Transverse colon (tissue), 4 donors: ENCODE measurements at regions not wholly inside any gene's neighbourhood (a gene's known extent, or its start where the extent isn't known, plus 50 kb on each side); places are given as distances from the start of the nearest gene placed in this dataset.

Source experiments
- DNase-seq: peaks from one replicate; pipeline ENCODE4 v3.0.0-alpha.2; 2019
- H3K27ac ChIP-seq, 4 donors: fragments of 200-600 bp; sonication (generic); 2 replicates each; pipeline ENCODE4 v1.5.1; 2016 to 2018; ENCODE audit warnings: inconsistent platforms in 4 of 4
- H3K27me3 ChIP-seq: fragments of 200-600 bp; sonication (generic); 2 replicates; pipeline ENCODE4 v1.5.1; 2017; ENCODE audit warnings: inconsistent platforms
- H3K36me3 ChIP-seq, 4 donors: fragments of 200-600 bp; sonication (generic); 2 replicates each; pipeline ENCODE4 v1.5.1; 2017 to 2019; ENCODE audit warnings: inconsistent platforms in 4 of 4
- H3K4me1 ChIP-seq, 4 donors: fragments of 200-600 bp; sonication (generic); 2 replicates each; pipeline ENCODE4 v1.5.1; 2017 to 2020; ENCODE audit warnings: inconsistent platforms in 4 of 4
- H3K4me3 ChIP-seq, 4 donors: fragments of 200-600 bp; sonication (generic); 1 replicate in 1 of 4; 2 replicates in 3 of 4; pipeline versions ENCODE4 v1.5.1 to v1.6.1; 2017 to 2019; ENCODE audit warnings: inconsistent platforms in 4 of 4
- H3K9me3 ChIP-seq, 2 donors: fragments of 200-600 bp; sonication (generic); 2 replicates each; pipeline ENCODE4 v1.5.1; 2017 to 2019; ENCODE audit warnings: inconsistent platforms in 2 of 2
- EP300 ChIP-seq: sonication (generic); formaldehyde crosslinking; IDR thresholded peaks from one replicate; pipeline ENCODE4 v1.6.1; 2017; ENCODE audit warnings: antibody characterized with exemption, low read depth
- POLR2A ChIP-seq: fragments of 450-650 bp; IDR thresholded peaks from one replicate; pipeline ENCODE4 v1.6.1; 2016; ENCODE audit warnings: antibody characterized with exemption, mild to moderate bottlenecking, moderate library complexity
- POLR2AphosphoS5 ChIP-seq, 3 donors: sonication (generic); formaldehyde crosslinking; IDR thresholded peaks; one replicate each; pipeline ENCODE4 v1.6.1; 2016; ENCODE audit warnings: antibody characterized with exemption in 3 of 3
- WGBS, 2 donors: methylation state at CpG; one replicate each; pipeline ENCODE4 v1.1.5; 2018; ENCODE audit warnings: low coverage in 1 of 2; 5-methylcytosine and 5-hydroxymethylcytosine counted together
- in situ Hi-C, 4 donors: fragments of 200-750 bp; cut with MboI; loops; one replicate each; pipeline versions ENCODE4 v1.15.0 to v1.15.1; 2017; ENCODE audit warnings: low sequenced_read_pairs in 3 of 4, low pct_ligation_motif_present in 1 of 4, low pct_unique_long_range_greater_than_20kb in 1 of 4
- intact Hi-C: fragments of 100-400 bp; cut with DNase I; formaldehyde crosslinking; loops from one replicate; pipeline ENCODE4 v1.15.1; 2023; ENCODE audit warnings: low total_unique reads
- TF ChIP-seq, protein P1 (sequence below), 5 experiments: fragments of 200-600 bp in 3 of 5; fragments of 450-650 bp in 2 of 5; sonication (generic) in 3 of 5; IDR thresholded peaks; 1 replicate in 2 of 5; 2 replicates in 3 of 5; pipeline ENCODE4 v1.5.1; 2016 to 2017; ENCODE audit warnings: antibody characterized with exemption in 5 of 5, inconsistent platforms in 3 of 5, mild to moderate bottlenecking in 2 of 5, moderate library complexity in 1 of 5

DNA sequence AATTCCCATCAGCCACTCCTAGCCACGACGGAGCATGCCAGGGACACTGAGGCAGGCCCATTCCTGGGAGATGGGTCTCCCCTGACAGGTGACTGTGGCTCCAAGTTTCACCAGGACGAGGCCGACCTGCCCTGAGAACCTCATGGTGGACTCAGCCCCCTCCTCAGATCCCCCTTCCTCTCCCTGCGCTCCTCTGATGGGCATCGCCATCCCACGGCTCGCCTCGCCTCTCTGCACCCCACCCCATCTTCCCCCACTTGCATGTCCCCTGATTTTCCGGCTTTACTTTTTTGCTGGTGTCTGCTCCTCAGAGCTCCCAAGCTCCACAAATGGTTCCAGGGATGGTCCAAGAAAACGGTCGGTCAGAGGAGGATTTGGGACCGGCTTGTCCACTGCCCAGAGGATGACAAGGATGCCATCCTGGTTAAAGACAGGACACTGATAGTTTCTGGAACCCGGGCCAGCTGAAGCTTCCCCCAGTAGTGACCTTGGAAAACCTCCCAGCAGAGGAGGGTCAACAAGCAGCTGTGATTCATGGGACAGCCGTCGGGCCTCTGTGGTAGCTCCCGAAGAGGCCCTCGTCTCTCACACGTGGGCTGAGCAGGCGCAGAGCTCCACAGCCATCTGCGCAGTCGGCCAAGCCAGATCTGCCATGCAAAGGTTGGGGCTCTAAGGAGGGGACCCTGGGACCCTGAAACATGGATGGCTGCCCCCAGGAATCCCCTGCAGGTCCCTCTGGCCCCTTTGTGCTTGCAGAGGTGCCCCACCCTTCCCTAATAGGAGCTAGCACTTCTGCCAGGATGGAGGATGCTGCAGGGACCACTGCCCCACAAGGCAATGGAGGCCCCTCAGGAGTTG, 87.8 kb upstream of the SLC66A3 start:
- Histone ChIP-seq H3K27me3 (peaks cover 23% of the 10 kb centered on the region), H3K36me3 (no peaks in the 10 kb centered on the region), H3K4me1 (peaks cover 0 to 12% (median 8%) of the 10 kb centered on the region in 4 donors), H3K4me3 (no peak overlapping the region), H3K27ac (no peak overlapping the region), H3K9me3 (no peaks in the 10 kb centered on the region)
- 83 to 100% methylated on average over 7 to 22 of the region's 22 CpGs for WGBS, 2 donors
- in situ Hi-C loops (no loop called here), intact Hi-C loops (no loop called here)
- DNase-seq: no peak
- no peak for TF ChIP-seq EP300
- TF ChIP-seq, protein P1, sequence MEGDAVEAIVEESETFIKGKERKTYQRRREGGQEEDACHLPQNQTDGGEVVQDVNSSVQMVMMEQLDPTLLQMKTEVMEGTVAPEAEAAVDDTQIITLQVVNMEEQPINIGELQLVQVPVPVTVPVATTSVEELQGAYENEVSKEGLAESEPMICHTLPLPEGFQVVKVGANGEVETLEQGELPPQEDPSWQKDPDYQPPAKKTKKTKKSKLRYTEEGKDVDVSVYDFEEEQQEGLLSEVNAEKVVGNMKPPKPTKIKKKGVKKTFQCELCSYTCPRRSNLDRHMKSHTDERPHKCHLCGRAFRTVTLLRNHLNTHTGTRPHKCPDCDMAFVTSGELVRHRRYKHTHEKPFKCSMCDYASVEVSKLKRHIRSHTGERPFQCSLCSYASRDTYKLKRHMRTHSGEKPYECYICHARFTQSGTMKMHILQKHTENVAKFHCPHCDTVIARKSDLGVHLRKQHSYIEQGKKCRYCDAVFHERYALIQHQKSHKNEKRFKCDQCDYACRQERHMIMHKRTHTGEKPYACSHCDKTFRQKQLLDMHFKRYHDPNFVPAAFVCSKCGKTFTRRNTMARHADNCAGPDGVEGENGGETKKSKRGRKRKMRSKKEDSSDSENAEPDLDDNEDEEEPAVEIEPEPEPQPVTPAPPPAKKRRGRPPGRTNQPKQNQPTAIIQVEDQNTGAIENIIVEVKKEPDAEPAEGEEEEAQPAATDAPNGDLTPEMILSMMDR (IDR thresholded peaks at IDR 0.05): no peak
- no peak for TF ChIP-seq POLR2AphosphoS5 (IDR thresholded peaks at IDR 0.05)
- TF ChIP-seq POLR2A: no peak

DNA sequence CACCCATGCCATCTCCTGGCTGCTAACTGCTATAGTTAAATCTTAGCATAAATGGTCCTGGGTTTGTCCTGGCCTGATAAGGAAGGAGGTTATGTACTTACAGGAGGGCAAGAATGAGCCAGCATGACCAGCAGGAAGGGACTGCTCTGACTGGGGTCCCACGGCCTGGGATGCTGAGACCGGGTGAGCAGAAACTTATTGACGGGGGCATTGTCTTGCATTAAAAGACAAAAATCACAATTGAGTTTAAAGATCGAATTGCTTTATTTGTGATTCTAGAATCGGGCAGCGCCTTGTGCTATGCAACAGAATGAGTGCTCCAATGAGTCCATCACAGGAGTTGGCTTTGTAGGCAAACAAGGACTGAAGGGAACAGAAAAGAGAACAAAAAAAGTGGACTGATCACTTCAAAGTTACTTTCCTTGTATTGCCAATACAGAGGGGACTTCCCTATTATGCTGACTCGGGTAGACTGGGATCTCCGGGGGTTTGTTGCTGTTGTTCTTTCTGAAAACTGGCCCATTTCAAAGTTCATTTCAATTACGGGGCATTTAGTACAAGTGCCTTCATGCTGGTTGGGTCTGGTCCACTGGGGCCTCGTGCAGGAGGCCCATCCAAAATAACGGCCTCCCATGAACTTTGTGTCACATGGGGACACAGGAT, 87.1 kb upstream of the SLC66A3 start:
- intact Hi-C loops: no loop called here
- WGBS, 2 donors: 86 to 89% methylated on average over 11 of the region's 11 CpGs
- TF ChIP-seq, protein P1 (IDR thresholded peaks at IDR 0.05): no peak
- TF ChIP-seq POLR2A (no peak), EP300 (no peak), POLR2AphosphoS5 (IDR thresholded peaks at IDR 0.05) (no peak)
- no peak for DNase-seq
- Histone ChIP-seq H3K36me3 (no peaks in the 10 kb centered on the region), H3K27ac (no peak overlapping the region), H3K27me3 (peaks cover 28% of the 10 kb centered on the region), H3K4me1 (peaks cover 0 to 12% (median 8%) of the 10 kb centered on the region in 4 donors), H3K9me3 (no peaks in the 10 kb centered on the region), H3K4me3 (no peak overlapping the region)
- in situ Hi-C loops: no loop called here

DNA sequence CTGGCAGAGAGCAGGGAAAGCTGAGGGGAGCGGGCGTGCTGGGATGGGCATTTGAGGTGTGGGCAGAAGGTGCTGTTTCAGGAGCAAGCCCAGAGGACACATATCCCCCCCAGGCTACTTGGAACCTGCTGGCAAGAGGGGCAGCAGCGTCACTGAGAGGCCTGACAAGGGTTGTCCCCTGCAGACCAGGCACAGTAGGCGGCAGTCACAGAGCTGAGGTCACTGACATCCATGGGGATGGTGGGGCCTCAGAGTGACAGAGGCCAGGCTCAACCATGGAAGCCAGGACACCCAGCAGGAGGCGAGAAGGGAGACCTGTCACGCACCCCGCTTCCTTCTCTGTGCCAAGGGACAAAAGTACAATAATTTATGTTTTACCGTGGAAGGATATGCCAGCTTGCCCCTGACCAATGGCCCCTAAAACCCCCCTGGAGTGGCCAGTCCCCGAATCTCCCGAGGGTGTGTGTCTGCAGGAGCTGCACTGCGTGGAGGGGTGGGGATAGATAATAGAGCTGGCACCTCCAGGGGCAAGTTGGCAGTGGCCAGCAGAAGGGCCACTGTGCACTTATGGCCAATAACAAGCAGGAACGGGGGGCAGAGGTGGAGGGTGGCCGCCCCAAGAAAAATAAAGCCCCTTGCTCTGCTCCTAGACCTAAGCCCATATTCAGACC, 86.3 kb upstream of the SLC66A3 start:
- Histone ChIP-seq H3K4me3 (no peak overlapping the region), H3K9me3 (no peaks in the 10 kb centered on the region), H3K4me1 (peaks cover 0 to 16% (median 8%) of the 10 kb centered on the region in 4 donors), H3K36me3 (no peaks in the 10 kb centered on the region), H3K27ac (no peak overlapping the region), H3K27me3 (peaks cover 26% of the 10 kb centered on the region)
- TF ChIP-seq, protein P1 (IDR thresholded peaks at IDR 0.05): no peak
- TF ChIP-seq POLR2A: no peak
- TF ChIP-seq POLR2AphosphoS5 (IDR thresholded peaks at IDR 0.05): no peak
- no peak for TF ChIP-seq EP300
- WGBS, 2 donors: 84 to 90% methylated on average over 8 to 13 of the region's 13 CpGs
- in situ Hi-C loops: no loop called here
- intact Hi-C loops: no loop called here
- DNase-seq: no peak

DNA sequence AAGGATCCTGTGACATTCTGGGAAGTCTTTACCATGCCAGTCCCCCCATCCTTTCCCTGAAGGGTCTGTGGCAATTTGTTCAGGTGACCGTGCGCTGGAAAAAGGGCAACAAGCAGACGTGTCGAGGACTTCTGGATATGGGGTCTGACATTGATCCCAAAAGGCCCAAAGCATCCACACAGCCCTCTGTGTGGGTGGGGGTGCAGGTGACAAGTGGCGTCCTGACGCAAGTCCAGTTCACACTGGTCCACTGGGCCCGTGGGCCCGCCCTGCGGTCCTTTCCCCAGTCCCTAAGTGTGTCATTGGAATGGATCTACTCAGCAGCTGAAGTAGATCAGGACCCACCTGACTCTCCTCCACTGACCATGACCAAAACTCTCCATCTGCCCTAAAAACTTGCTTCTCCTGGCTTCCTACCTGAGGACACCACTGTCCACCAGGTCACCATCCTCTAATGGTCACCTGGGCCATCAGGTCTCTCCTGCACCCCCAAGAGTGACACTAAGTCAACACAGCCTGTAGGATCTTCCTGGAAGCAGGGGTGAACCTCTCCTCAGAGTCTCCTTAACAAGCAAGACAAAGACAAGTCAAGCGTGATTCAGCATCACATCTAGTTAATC, 85.6 kb upstream of the SLC66A3 start:
- no peak overlapping the region for H3K4me3 ChIP-seq
- H3K4me1 ChIP-seq: peaks cover 0 to 16% (median 8%) of the 10 kb centered on the region in 4 donors
- H3K9me3 ChIP-seq: no peaks in the 10 kb centered on the region
- 95 to 100% methylated on average over 4 to 10 of the region's 10 CpGs for WGBS, 2 donors
- intact Hi-C loops: no loop called here
- TF ChIP-seq, protein P1 (IDR thresholded peaks at IDR 0.05): no peak
- TF ChIP-seq EP300: no peak
- no peak for TF ChIP-seq POLR2A
- no peak for TF ChIP-seq POLR2AphosphoS5 (IDR thresholded peaks at IDR 0.05)
- H3K27me3 ChIP-seq: peaks cover 19% of the 10 kb centered on the region
- no peak for DNase-seq
- H3K36me3 ChIP-seq: no peaks in the 10 kb centered on the region
- in situ Hi-C loops: no loop called here
- H3K27ac ChIP-seq: no peak overlapping the region
